ENCODE measurements at regions not wholly inside any gene's neighbourhood (a gene's known extent, or its start where the extent isn't known, plus 50 kb on each side); places are given as distances from the start of the nearest gene placed in this dataset.

- H3K9ac ChIP-seq (ENCODE audit: low read length in 3 of 3): no peak overlapping the region
- no peaks in the 10 kb centered on the region for H3K36me3 ChIP-seq (ENCODE audit: control insufficient read depth in 2 of 3, insufficient read depth in 3 of 3, low read length in 3 of 3)
- FAIRE-seq (no peak), DNase-seq (peak in 1 of 5 donors; percentile 7)
- TF ChIP-seq CTCF (IDR thresholded peaks at IDR 0.05; ENCODE audit: borderline replicate concordance, extremely low read depth, insufficient read depth): no peak
- no peak overlapping the region for H3K27ac ChIP-seq (ENCODE audit: low read depth in 2 of 2, low read length in 2 of 2)
- H3K27me3 ChIP-seq (ENCODE audit: control insufficient read depth, insufficient read depth, low read length): peaks cover 15% of the 10 kb centered on the region
- no peaks in the 10 kb centered on the region for H3K4me1 ChIP-seq (ENCODE audit: control insufficient read depth in 2 of 3, insufficient read depth in 2 of 3, low read depth in 1 of 3, low read length in 3 of 3)
- no peak overlapping the region for H3K4me3 ChIP-seq (ENCODE audit: low read length in 3 of 3)
- intact Hi-C loops (cut with DNase I): no loop called here
- H3K9me3 ChIP-seq (ENCODE audit: control insufficient read depth in 2 of 3, insufficient read depth in 1 of 3, low read length in 3 of 3): no peaks in the 10 kb centered on the region
Measured at GRCh38 chr2:120591572-120591971, 144.1 kb upstream of the GLI2 start.

- no peak overlapping the region for H3K9ac ChIP-seq (ENCODE audit: low read length in 3 of 3)
- DNase-seq (no peak), FAIRE-seq (no peak)
- no peaks in the 10 kb centered on the region for H3K36me3 ChIP-seq (ENCODE audit: control insufficient read depth in 2 of 3, insufficient read depth in 3 of 3, low read length in 3 of 3)
- intact Hi-C loops (cut with DNase I): no loop called here
- no peaks in the 10 kb centered on the region for H3K4me1 ChIP-seq (ENCODE audit: control insufficient read depth in 2 of 3, insufficient read depth in 2 of 3, low read depth in 1 of 3, low read length in 3 of 3)
- H3K27me3 ChIP-seq (ENCODE audit: control insufficient read depth, insufficient read depth, low read length): peaks cover 15% of the 10 kb centered on the region
- no peak overlapping the region for H3K4me3 ChIP-seq (ENCODE audit: low read length in 3 of 3)
- no peaks in the 10 kb centered on the region for H3K9me3 ChIP-seq (ENCODE audit: control insufficient read depth in 2 of 3, insufficient read depth in 1 of 3, low read length in 3 of 3)
- no peak for TF ChIP-seq CTCF (IDR thresholded peaks at IDR 0.05; ENCODE audit: borderline replicate concordance, extremely low read depth, insufficient read depth)
- H3K27ac ChIP-seq (ENCODE audit: low read depth in 2 of 2, low read length in 2 of 2): no peak overlapping the region
Measured at GRCh38 chr2:120592084-120592483, 143.6 kb upstream of the GLI2 start.

DNA sequence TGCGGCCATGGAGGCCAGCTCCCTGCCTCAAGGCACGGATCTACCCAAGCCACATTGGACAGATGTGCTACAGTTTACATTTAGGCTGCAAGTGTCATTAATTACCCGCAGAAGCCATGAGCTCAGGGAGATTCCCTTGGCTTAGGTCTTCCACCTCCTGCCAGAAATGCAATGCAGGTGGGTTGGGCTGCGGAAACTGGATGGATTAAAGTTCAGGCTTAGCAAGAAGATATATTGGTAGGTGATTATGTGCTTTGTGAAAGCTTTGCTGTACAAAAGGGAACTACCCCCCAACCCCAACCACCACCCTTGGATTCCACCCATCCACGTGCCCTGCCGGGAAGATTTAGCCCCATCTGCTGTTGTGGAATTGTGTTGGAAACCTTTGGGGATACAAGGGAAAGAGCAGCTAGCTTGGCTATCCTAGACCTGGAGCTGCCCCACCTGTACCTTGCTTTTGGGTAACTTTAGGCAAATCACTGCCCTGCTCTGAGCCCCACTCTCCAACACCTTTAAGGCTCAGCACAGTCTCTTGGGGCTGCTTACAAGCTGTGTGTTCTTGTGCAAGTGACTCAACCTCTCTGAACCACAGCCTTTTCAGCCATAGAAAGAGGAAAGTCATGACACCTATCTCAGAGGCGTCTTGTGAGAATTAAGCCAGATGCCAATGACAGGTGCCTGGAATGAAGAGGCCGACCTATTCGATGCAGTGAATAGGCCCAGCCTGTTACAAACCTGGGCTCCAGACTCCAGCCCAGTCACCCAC is 141.6 kb upstream of the GLI2 start:
- FAIRE-seq (no peak), DNase-seq (peak in 1 of 5 donors; percentile 13)
- H3K4me1 ChIP-seq (ENCODE audit: control insufficient read depth in 2 of 3, insufficient read depth in 2 of 3, low read depth in 1 of 3, low read length in 3 of 3): no peaks in the 10 kb centered on the region
- no peaks in the 10 kb centered on the region for H3K9me3 ChIP-seq (ENCODE audit: control insufficient read depth in 2 of 3, insufficient read depth in 1 of 3, low read length in 3 of 3)
- no peak overlapping the region for H3K27ac ChIP-seq (ENCODE audit: low read depth in 2 of 2, low read length in 2 of 2)
- no peak for TF ChIP-seq CTCF (IDR thresholded peaks at IDR 0.05; ENCODE audit: borderline replicate concordance, extremely low read depth, insufficient read depth)
- H3K36me3 ChIP-seq (ENCODE audit: control insufficient read depth in 2 of 3, insufficient read depth in 3 of 3, low read length in 3 of 3): no peaks in the 10 kb centered on the region
- H3K27me3 ChIP-seq (ENCODE audit: control insufficient read depth, insufficient read depth, low read length): peaks cover 3% of the 10 kb centered on the region
- H3K9ac ChIP-seq (ENCODE audit: low read length in 3 of 3): no peak overlapping the region
- intact Hi-C loops (cut with DNase I): no loop called here
- H3K4me3 ChIP-seq (ENCODE audit: low read length in 3 of 3): no peak overlapping the region

All from kidney (tissue), 13 donors.